HepG2 (cell line): ENCODE measurements at regions not wholly inside any gene's neighbourhood (a gene's known extent, or its start where the extent isn't known, plus 50 kb on each side); places are given as distances from the start of the nearest gene placed in this dataset.

Experiments used
- ATAC-seq: fragments of 200-7000 bp; cut with Tn5 transposase; 3 replicates; pipeline ENCODE4 v1.9.1; 2020; ENCODE audit warnings: mild to moderate bottlenecking, moderate library complexity
- BruUV-seq: library from RNA; stranded (reverse); fragments of 400-500 nt; replicated peaks from 2 replicates; lab custom pipeline; 2021; lab: Mats Ljungman, UMichigan
- CTCF ChIA-PET: fragments of 300-600 bp; formaldehyde crosslinking; extraction: SDS; loops from one replicate; lab custom pipeline; 2021; ENCODE audit warnings: low total read pairs, inconsistent platforms, low intra/inter-chr PET ratio; lab: Yijun Ruan, JAX
- POLR2A ChIA-PET: fragments of 350-600 bp; sonication (Branson Sonifier 250); formaldehyde crosslinking; loops from one replicate; lab custom pipeline; 2020; ENCODE audit warnings: antibody characterized with exemption, inconsistent platforms; lab: Yijun Ruan, JAX
- DNase-seq: peaks from one replicate; pipeline ENCODE4 v3.0.0-alpha.2; 2015; ENCODE audit warnings: low spot score
- FAIRE-seq: peaks from 3 replicates; lab custom pipeline; 2011; peaks lifted over from hg19 to GRCh38; lab: Jason Lieb, UNC
- H2AFZ ChIP-seq: one replicate; pipeline ENCODE4 v1.6.1; 2011; ENCODE audit warnings: low read length, inconsistent platforms
- H3K27ac ChIP-seq: fragments of 300-600 bp; 3 replicates; pipeline ENCODE4 v1.8.0; 2011; ENCODE audit warnings: mixed run types, mild to moderate bottlenecking, mixed read lengths, low read length, inconsistent platforms; ENCODE audit not compliant: insufficient read depth; ENCODE audit errors: extremely low read length
- H3K27me3 ChIP-seq, 2 experiments: fragments of 200-600 bp in 1 of 2; 2 replicates in 1 of 2; 3 replicates in 1 of 2; pipeline versions ENCODE4 v1.6.0 to v1.8.0; 2011; ENCODE audit warnings: low read length in 2 of 2, mild to moderate bottlenecking in 2 of 2, moderate library complexity in 2 of 2, inconsistent platforms in 1 of 2; ENCODE audit not compliant: insufficient read depth in 2 of 2, control insufficient read depth in 1 of 2
- H3K36me3 ChIP-seq, 2 experiments: fragments of 200-600 bp in 1 of 2; replicated peaks in 1 of 2; 2 replicates in 1 of 2; 3 replicates in 1 of 2; pipeline versions ENCODE4 v1.5.1 to v1.8.0; 2011; ENCODE audit warnings: low read length in 2 of 2, inconsistent platforms in 1 of 2; ENCODE audit not compliant: insufficient read depth in 2 of 2, control insufficient read depth in 1 of 2
- H3K4me1 ChIP-seq: 2 replicates; pipeline ENCODE4 v1.5.1; 2012; ENCODE audit warnings: low read length, inconsistent platforms; ENCODE audit not compliant: insufficient read depth
- H3K4me2 ChIP-seq: 2 replicates; pipeline ENCODE4 v1.6.0; 2011; ENCODE audit warnings: low read depth, low read length, inconsistent platforms
- H3K4me3 ChIP-seq, 3 experiments: fragments of 200-600 bp in 1 of 3; sonication (generic), shearing (Covaris generic) in 1 of 3; replicated peaks in 1 of 3; 2 replicates each; pipeline ENCODE4 v1.5.1; 2011 to 2016; ENCODE audit warnings: low read length in 3 of 3, inconsistent platforms in 2 of 3, low read depth in 2 of 3, mild to moderate bottlenecking in 2 of 3, control low read depth in 1 of 3, mixed read lengths in 1 of 3; ENCODE audit not compliant: insufficient read depth in 1 of 3
- H3K79me2 ChIP-seq: one replicate; pipeline ENCODE4 v1.6.1; 2011; ENCODE audit warnings: low read length, inconsistent platforms; ENCODE audit not compliant: insufficient read depth
- H3K9ac ChIP-seq: 2 replicates; pipeline ENCODE4 v1.6.0; 2011; ENCODE audit warnings: mild to moderate bottlenecking, low read depth, low read length, inconsistent platforms; ENCODE audit not compliant: insufficient read depth
- H3K9me3 ChIP-seq: 2 replicates; pipeline ENCODE4 v1.5.1; 2012; ENCODE audit warnings: mild to moderate bottlenecking, low read length
- H4K20me1 ChIP-seq: 2 replicates; pipeline ENCODE4 v1.6.0; 2011; ENCODE audit warnings: inconsistent platforms, mild to moderate bottlenecking, low read length, moderate library complexity; ENCODE audit not compliant: insufficient read depth
- AHR ChIP-seq: IDR thresholded peaks from 2 replicates; pipeline ENCODE4 v1.6.1; 2018; ENCODE audit warnings: missing genetic modification reagents, missing compliant biosample characterization
- GZF1 ChIP-seq: sonication (generic); formaldehyde crosslinking; IDR thresholded peaks from 2 replicates; pipeline ENCODE4 v1.5.1; 2020; ENCODE audit warnings: mild to moderate bottlenecking, missing genetic modification reagents
- HOXD1 ChIP-seq: sonication (generic); formaldehyde crosslinking; IDR thresholded peaks from 2 replicates; pipeline ENCODE4 v1.5.0; 2020; ENCODE audit warnings: missing genetic modification reagents
- JUND ChIP-seq: sonication (generic); formaldehyde crosslinking; IDR thresholded peaks from 2 replicates; pipeline ENCODE4 v1.8.0; 2022; ENCODE audit warnings: mild to moderate bottlenecking, missing genetic modification reagents
- MED8 ChIP-seq: sonication (generic); formaldehyde crosslinking; IDR thresholded peaks from 2 replicates; pipeline ENCODE4 v1.8.1; 2023; ENCODE audit warnings: mild to moderate bottlenecking, missing genetic modification reagents; ENCODE audit not compliant: insufficient replicate concordance
- SUZ12 ChIP-seq: fragments of 150-350 bp; IDR thresholded peaks from 2 replicates; pipeline ENCODE4 v1.6.1; 2014; ENCODE audit warnings: low read depth, low read length
- ZBTB42 ChIP-seq: sonication (generic); formaldehyde crosslinking; IDR thresholded peaks from 2 replicates; pipeline ENCODE4 v1.5.0; 2020; ENCODE audit warnings: mild to moderate bottlenecking, missing genetic modification reagents
- ZNF614 ChIP-seq: IDR thresholded peaks from 2 replicates; pipeline ENCODE4 v1.6.1; 2018; ENCODE audit warnings: missing biosample characterization, missing genetic modification reagents, inconsistent platforms, borderline replicate concordance
- ZNF703 ChIP-seq: sonication (generic); formaldehyde crosslinking; IDR thresholded peaks from 2 replicates; pipeline ENCODE4 v1.5.1; 2020; ENCODE audit warnings: missing genetic modification reagents, mild to moderate bottlenecking, moderate library complexity, borderline replicate concordance
- WGBS: methylation state at CpG from one replicate; pipeline ENCODE4 v1.1.6; 2017; ENCODE audit warnings: low lambda C conversion rate; 5-methylcytosine and 5-hydroxymethylcytosine counted together
- in situ Hi-C: cut with HindIII; loops from 2 replicates; pipeline ENCODE4 v1.10.0; 2017; ENCODE audit warnings: low pct_unique_long_range_greater_than_20kb; ENCODE audit not compliant: extremely low pct_ligation_motif_present
- intact Hi-C: fragments of 100-400 bp; cut with micrococcal nuclease; formaldehyde crosslinking; loops from one replicate; pipeline ENCODE4 v1.10.0; 2022; ENCODE audit not compliant: unreplicated experiment
- TF ChIP-seq, protein P1 (sequence below): sonication (generic); formaldehyde crosslinking; IDR thresholded peaks from 2 replicates; pipeline ENCODE4 v1.5.0; 2020; ENCODE audit warnings: mild to moderate bottlenecking, missing genetic modification reagents, moderate library complexity
- TF ChIP-seq, protein P2 (sequence below), 2 experiments: sonication (generic) in 1 of 2; formaldehyde crosslinking in 1 of 2; IDR thresholded peaks; 2 replicates each; pipeline versions ENCODE4 v1.4.0 to v1.6.1; 2016 to 2020; ENCODE audit warnings: borderline replicate concordance in 1 of 2, low read depth in 1 of 2, mild to moderate bottlenecking in 1 of 2, missing genetic modification reagents in 1 of 2
- TF ChIP-seq, protein P3 (sequence below): IDR thresholded peaks from 2 replicates; pipeline ENCODE4 v1.6.1; 2016; ENCODE audit warnings: missing compliant biosample characterization, missing genetic modification reagents, borderline replicate concordance
- TF ChIP-seq, protein P4 (sequence below): IDR thresholded peaks from 2 replicates; pipeline ENCODE4 v1.6.1; 2016; ENCODE audit warnings: mild to moderate bottlenecking

DNA sequence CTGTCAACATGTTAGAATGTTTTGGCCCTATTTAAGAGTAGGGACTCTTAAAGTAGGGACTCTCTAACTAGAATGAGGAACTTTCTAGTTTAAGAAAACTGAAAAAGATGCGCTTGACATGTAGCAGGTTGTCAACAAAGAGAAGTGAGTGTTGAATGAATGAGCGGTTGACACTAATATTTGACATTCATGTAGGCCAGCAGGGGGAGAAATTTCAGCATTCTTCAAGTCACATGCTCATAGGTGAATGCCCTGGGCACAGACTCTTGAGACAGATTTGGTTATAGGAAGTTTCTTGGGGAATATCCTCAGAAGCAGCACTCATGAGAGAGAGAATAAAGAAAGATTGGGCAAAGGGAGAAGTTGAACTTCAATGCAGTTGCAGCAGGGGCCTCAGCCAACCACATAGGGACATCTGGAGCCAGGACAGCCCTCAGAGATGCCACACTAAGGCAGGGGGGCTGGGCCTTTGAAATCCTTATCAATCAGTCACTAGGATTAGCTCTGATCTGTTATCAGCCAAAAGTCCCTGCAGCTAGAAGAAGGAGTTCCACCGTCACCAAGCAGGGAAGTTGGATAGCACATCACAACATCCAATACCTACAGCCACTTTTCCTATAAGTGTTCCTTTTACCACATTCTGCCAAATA lies 145.1 kb upstream of the FKBP1C start (continued):
- TF ChIP-seq, protein P1, sequence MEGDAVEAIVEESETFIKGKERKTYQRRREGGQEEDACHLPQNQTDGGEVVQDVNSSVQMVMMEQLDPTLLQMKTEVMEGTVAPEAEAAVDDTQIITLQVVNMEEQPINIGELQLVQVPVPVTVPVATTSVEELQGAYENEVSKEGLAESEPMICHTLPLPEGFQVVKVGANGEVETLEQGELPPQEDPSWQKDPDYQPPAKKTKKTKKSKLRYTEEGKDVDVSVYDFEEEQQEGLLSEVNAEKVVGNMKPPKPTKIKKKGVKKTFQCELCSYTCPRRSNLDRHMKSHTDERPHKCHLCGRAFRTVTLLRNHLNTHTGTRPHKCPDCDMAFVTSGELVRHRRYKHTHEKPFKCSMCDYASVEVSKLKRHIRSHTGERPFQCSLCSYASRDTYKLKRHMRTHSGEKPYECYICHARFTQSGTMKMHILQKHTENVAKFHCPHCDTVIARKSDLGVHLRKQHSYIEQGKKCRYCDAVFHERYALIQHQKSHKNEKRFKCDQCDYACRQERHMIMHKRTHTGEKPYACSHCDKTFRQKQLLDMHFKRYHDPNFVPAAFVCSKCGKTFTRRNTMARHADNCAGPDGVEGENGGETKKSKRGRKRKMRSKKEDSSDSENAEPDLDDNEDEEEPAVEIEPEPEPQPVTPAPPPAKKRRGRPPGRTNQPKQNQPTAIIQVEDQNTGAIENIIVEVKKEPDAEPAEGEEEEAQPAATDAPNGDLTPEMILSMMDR (CRISPR knock-in tag) = peak; percentile 59

DNA sequence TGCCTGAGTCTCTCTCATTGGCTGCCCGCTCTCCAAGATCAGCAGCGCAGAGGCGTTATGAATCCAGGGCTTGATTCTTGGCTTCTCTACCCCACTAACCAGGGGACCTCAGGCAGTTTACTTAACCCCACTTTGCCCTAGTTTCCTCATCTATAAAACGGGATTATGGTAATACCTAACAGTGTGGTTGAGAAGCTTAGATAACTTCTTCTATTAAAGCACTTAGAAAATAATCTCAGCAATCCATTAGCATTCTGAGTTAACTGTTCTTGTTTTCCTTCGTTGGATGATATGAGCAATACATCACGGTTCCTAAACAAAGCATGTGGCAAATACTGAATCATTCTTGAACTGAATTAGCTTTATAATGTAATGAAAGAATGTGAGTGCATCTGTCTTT lies 116.3 kb upstream of the FKBP1C start:
- FAIRE-seq (no peak), DNase-seq (no peak), ATAC-seq (no peak)
- H3K9ac ChIP-seq = no peak overlapping the region
- intact Hi-C loops = no loop called here
- no peak overlapping the region for H3K4me2 ChIP-seq
- no peak overlapping the region for H3K27ac ChIP-seq
- no peak overlapping the region for H3K4me3 ChIP-seq
- no peaks in the 10 kb centered on the region for H3K36me3 ChIP-seq
- WGBS = 10% methylated on average over 6 of the region's 6 CpGs
- no peaks in the 10 kb centered on the region for H4K20me1 ChIP-seq
- in situ Hi-C loops = no loop called here
- H3K9me3 ChIP-seq = no peaks in the 10 kb centered on the region
- H3K79me2 ChIP-seq = no peaks in the 10 kb centered on the region
- H2AFZ ChIP-seq = no peak overlapping the region
- H3K27me3 ChIP-seq = no peaks in the 10 kb centered on the region
- BruUV-seq = no TSS peak
- no peaks in the 10 kb centered on the region for H3K4me1 ChIP-seq
- ChIA-PET POLR2A (no interaction called here), CTCF (no interaction called here)
- TF ChIP-seq AHR (CRISPR knock-in tag) (no peak), ZNF614 (CRISPR knock-in tag) (no peak), SUZ12 (no peak), MED8 (CRISPR knock-in tag) (no peak), ZBTB42 (CRISPR knock-in tag) (no peak), GZF1 (CRISPR knock-in tag) (no peak), HOXD1 (CRISPR knock-in tag) (no peak), ZNF703 (CRISPR knock-in tag) (no peak), JUND (CRISPR knock-in tag) (no peak)
- TF ChIP-seq, protein P2, sequence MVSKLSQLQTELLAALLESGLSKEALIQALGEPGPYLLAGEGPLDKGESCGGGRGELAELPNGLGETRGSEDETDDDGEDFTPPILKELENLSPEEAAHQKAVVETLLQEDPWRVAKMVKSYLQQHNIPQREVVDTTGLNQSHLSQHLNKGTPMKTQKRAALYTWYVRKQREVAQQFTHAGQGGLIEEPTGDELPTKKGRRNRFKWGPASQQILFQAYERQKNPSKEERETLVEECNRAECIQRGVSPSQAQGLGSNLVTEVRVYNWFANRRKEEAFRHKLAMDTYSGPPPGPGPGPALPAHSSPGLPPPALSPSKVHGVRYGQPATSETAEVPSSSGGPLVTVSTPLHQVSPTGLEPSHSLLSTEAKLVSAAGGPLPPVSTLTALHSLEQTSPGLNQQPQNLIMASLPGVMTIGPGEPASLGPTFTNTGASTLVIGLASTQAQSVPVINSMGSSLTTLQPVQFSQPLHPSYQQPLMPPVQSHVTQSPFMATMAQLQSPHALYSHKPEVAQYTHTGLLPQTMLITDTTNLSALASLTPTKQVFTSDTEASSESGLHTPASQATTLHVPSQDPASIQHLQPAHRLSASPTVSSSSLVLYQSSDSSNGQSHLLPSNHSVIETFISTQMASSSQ (IDR thresholded peaks at IDR 0.05; ENCODE audit: low read depth) = no peak
- TF ChIP-seq, protein P2 (CRISPR knock-in tag; IDR thresholded peaks at IDR 0.05; ENCODE audit: borderline replicate concordance) = no peak
- TF ChIP-seq, protein P3, sequence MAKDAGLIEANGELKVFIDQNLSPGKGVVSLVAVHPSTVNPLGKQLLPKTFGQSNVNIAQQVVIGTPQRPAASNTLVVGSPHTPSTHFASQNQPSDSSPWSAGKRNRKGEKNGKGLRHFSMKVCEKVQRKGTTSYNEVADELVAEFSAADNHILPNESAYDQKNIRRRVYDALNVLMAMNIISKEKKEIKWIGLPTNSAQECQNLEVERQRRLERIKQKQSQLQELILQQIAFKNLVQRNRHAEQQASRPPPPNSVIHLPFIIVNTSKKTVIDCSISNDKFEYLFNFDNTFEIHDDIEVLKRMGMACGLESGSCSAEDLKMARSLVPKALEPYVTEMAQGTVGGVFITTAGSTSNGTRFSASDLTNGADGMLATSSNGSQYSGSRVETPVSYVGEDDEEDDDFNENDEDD (CRISPR knock-in tag) = no peak
- TF ChIP-seq, protein P4, sequence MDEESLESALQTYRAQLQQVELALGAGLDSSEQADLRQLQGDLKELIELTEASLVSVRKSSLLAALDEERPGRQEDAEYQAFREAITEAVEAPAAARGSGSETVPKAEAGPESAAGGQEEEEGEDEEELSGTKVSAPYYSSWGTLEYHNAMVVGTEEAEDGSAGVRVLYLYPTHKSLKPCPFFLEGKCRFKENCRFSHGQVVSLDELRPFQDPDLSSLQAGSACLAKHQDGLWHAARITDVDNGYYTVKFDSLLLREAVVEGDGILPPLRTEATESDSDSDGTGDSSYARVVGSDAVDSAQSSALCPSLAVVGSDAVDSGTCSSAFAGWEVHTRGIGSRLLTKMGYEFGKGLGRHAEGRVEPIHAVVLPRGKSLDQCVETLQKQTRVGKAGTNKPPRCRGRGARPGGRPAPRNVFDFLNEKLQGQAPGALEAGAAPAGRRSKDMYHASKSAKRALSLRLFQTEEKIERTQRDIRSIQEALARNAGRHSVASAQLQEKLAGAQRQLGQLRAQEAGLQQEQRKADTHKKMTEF (CRISPR knock-in tag) = no peak
